Skin of body (tissue), 1 donor: ENCODE measurements at regions not wholly inside any gene's neighbourhood (a gene's known extent, or its start where the extent isn't known, plus 50 kb on each side); places are given as distances from the start of the nearest gene placed in this dataset.

Experiments
- DNase-seq: peaks from one replicate; lab custom pipeline; 2025; lab: John Stamatoyannopoulos, UW

- no peak for DNase-seq
Observed at GRCh38 chr6:71513036-71513435, 224.4 kb downstream of the OGFRL1 start.

GRCh38 chr6:71523548-71523947 lies 234.9 kb downstream of the OGFRL1 start:
- no peak for DNase-seq

- no peak for DNase-seq
Observed at GRCh38 chr6:71524201-71524600, 235.6 kb downstream of the OGFRL1 start.

- no peak for DNase-seq
Observed at GRCh38 chr6:71527886-71528285, 239.3 kb downstream of the OGFRL1 start.

- DNase-seq, result no peak
Observed at GRCh38 chr6:71529026-71529425, 240.4 kb downstream of the OGFRL1 start.

GRCh38 chr6:71529769-71530168 lies 241.2 kb downstream of the OGFRL1 start:
- no peak for DNase-seq

GRCh38 chr6:71531006-71531405 lies 242.4 kb downstream of the OGFRL1 start:
- no peak for DNase-seq

- no peak for DNase-seq
Observed at GRCh38 chr6:71531841-71532240, 243.2 kb downstream of the OGFRL1 start.

GRCh38 chr6:71533939-71534379 lies 245.3 kb downstream of the OGFRL1 start:
- peak; percentile 10 for DNase-seq

- no peak for DNase-seq
Observed at GRCh38 chr6:71534921-71535320, 246.3 kb downstream of the OGFRL1 start.

- no peak for DNase-seq
Observed at GRCh38 chr6:71537717-71538116, 249.1 kb downstream of the OGFRL1 start.

GRCh38 chr6:71544028-71544427 lies 255.4 kb downstream of the OGFRL1 start:
- no peak for DNase-seq

- DNase-seq, result no peak
Observed at GRCh38 chr6:71544906-71545305, 256.3 kb downstream of the OGFRL1 start.

GRCh38 chr6:71545905-71546304 lies 257.3 kb downstream of the OGFRL1 start:
- DNase-seq, result no peak

GRCh38 chr6:71551798-71552197 lies 263.2 kb downstream of the OGFRL1 start:
- DNase-seq, result no peak

GRCh38 chr6:71556141-71556540 lies 267.5 kb downstream of the OGFRL1 start:
- no peak for DNase-seq

- DNase-seq, result no peak
Observed at GRCh38 chr6:71558974-71559373, 270.4 kb downstream of the OGFRL1 start.

GRCh38 chr6:71567562-71567961 lies 279.0 kb downstream of the OGFRL1 start:
- DNase-seq, result no peak

GRCh38 chr6:71577766-71578165 lies 289.2 kb downstream of the OGFRL1 start:
- no peak for DNase-seq

GRCh38 chr6:71579902-71580301 lies 291.3 kb downstream of the OGFRL1 start:
- no peak for DNase-seq

GRCh38 chr6:71582820-71583219 lies 294.2 kb downstream of the OGFRL1 start:
- no peak for DNase-seq

GRCh38 chr6:71584712-71585436 lies 296.3 kb downstream of the OGFRL1 start:
- no peak for DNase-seq

- no peak for DNase-seq
Observed at GRCh38 chr6:71585472-71585871, 296.9 kb downstream of the OGFRL1 start.

- no peak for DNase-seq
Observed at GRCh38 chr6:71588490-71588889, 297.9 kb upstream of the RIMS1 start.
